SK-N-SH treated with all-trans-retinoic acid at 6 μM for 48 hours (cell line): ENCODE measurements at regions not wholly inside any gene's neighbourhood (a gene's known extent, or its start where the extent isn't known, plus 50 kb on each side); places are given as distances from the start of the nearest gene placed in this dataset.

Experiments used
- GLIS3 ChIP-seq: fragments of 250-450 bp; sonication (Bioruptor Pico); IDR thresholded peaks from 2 replicates; pipeline ENCODE4 v1.5.0; 2020; ENCODE audit warnings: mild to moderate bottlenecking, moderate library complexity
- ISL1 ChIP-seq: fragments of 250-450 bp; sonication (Bioruptor Pico); IDR thresholded peaks from 2 replicates; pipeline ENCODE4 v2.1.2; 2022; ENCODE audit warnings: mild to moderate bottlenecking, moderate library complexity

- TF ChIP-seq ISL1 (no peak), GLIS3 (CRISPR knock-in tag) (no peak)
These were observed 69.1 kb upstream of the STUM start for GRCh38 chr1:226479474-226479873.
